ENCODE measurements at regions not wholly inside any gene's neighbourhood (a gene's known extent, or its start where the extent isn't known, plus 50 kb on each side); places are given as distances from the start of the nearest gene placed in this dataset.
"Not testable (repeated sequence)": the region's sequence is repeated elsewhere in the genome, so short reads cannot be mapped to it uniquely, and the experiment has no call there.

- DNase-seq (ENCODE audit: low read depth), result no peak
- no peak overlapping the region for H3K4me3 ChIP-seq (ENCODE audit: control insufficient read depth, low read depth, low read length)
- no peak for TF ChIP-seq CTCF (conservative IDR thresholded peaks at IDR 0.05; ENCODE audit: control insufficient read depth, insufficient read depth, low read depth, low read length)
Measured at GRCh38 chr1:198950036-198950435, 311.2 kb downstream of the PTPRC start.

GRCh38 chr1:198955085-198955484, 316.2 kb downstream of the PTPRC start:
- H3K4me3 ChIP-seq (ENCODE audit: control insufficient read depth, low read depth, low read length), result no peak overlapping the region
- TF ChIP-seq CTCF (conservative IDR thresholded peaks at IDR 0.05; ENCODE audit: control insufficient read depth, insufficient read depth, low read depth, low read length), result no peak
- DNase-seq (ENCODE audit: low read depth), result no peak

GRCh38 chr1:198957044-198957443, 318.2 kb downstream of the PTPRC start:
- TF ChIP-seq CTCF (conservative IDR thresholded peaks at IDR 0.05; ENCODE audit: control insufficient read depth, insufficient read depth, low read depth, low read length), result no peak
- no peak for DNase-seq (ENCODE audit: low read depth)

GRCh38 chr1:198959032-198959431, 320.2 kb downstream of the PTPRC start:
- no peak for TF ChIP-seq CTCF (conservative IDR thresholded peaks at IDR 0.05; ENCODE audit: control insufficient read depth, insufficient read depth, low read depth, low read length)
- DNase-seq (ENCODE audit: low read depth), result no peak
- no peak overlapping the region for H3K4me3 ChIP-seq (ENCODE audit: control insufficient read depth, low read depth, low read length)

More at GRCh38 chr1:198957044-198957443, 318.2 kb downstream of the PTPRC start:
- no peak overlapping the region for H3K4me3 ChIP-seq (ENCODE audit: control insufficient read depth, low read depth, low read length)

- no peak for TF ChIP-seq CTCF (conservative IDR thresholded peaks at IDR 0.05; ENCODE audit: control insufficient read depth, insufficient read depth, low read depth, low read length)
- no peak for DNase-seq (ENCODE audit: low read depth)
- H3K4me3 ChIP-seq (ENCODE audit: control insufficient read depth, low read depth, low read length), result no peak overlapping the region
Measured at GRCh38 chr1:198959676-198960075, 320.8 kb downstream of the PTPRC start.

GRCh38 chr1:198963796-198964195, 325.0 kb downstream of the PTPRC start:
- DNase-seq (ENCODE audit: low read depth); H3K4me3 ChIP-seq (ENCODE audit: control insufficient read depth, low read depth, low read length): not testable (repeated sequence)

GRCh38 chr1:198966519-198966918, 327.7 kb downstream of the PTPRC start:
- TF ChIP-seq CTCF (conservative IDR thresholded peaks at IDR 0.05; ENCODE audit: control insufficient read depth, insufficient read depth, low read depth, low read length), result no peak
- no peak for DNase-seq (ENCODE audit: low read depth)
- H3K4me3 ChIP-seq (ENCODE audit: control insufficient read depth, low read depth, low read length), result no peak overlapping the region

All from fibroblast of mammary gland (primary cell).